Femur (tissue), 1 donor: ENCODE measurements at regions not wholly inside any gene's neighbourhood (a gene's known extent, or its start where the extent isn't known, plus 50 kb on each side); places are given as distances from the start of the nearest gene placed in this dataset.

Experiments
- DNase-seq: peaks from one replicate; pipeline ENCODE4 v3.0.0-alpha.2; 2017

DNA sequence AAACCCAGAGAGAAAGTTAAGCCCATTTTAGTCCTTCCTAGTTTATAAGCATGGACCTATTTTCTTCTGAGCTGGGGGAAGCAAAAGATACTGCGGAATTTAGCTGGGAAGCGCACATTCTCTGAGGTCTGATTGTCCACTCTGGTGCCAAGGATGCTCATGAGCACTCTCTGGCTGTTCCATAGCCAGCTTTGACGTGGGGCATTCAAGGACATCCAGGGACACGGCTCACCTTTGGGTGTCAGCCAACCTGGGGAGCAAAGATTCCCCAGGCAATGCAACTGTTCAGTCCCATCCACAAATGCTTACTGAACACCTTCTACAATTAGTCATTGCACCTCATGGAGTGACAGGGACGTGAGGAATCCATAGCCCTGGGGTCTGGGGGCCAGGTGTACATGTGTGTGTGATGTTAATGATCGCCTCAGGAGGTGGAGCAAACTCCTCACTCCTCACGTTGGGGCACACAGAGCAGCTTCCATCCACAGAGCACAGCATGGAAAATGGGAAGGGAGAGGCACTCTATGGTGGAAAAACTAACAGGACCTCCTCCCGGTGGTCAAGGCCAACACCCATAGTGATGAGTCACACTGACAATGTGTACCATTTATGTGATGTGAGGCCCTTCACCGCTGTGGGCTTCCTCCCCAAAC is 67.5 kb upstream of the IGFBP3 start:
- peak; percentile 8 for DNase-seq

- DNase-seq, result peak; percentile 30
These were observed 66.6 kb upstream of the IGFBP3 start for GRCh38 chr7:45987521-45988290.

DNA sequence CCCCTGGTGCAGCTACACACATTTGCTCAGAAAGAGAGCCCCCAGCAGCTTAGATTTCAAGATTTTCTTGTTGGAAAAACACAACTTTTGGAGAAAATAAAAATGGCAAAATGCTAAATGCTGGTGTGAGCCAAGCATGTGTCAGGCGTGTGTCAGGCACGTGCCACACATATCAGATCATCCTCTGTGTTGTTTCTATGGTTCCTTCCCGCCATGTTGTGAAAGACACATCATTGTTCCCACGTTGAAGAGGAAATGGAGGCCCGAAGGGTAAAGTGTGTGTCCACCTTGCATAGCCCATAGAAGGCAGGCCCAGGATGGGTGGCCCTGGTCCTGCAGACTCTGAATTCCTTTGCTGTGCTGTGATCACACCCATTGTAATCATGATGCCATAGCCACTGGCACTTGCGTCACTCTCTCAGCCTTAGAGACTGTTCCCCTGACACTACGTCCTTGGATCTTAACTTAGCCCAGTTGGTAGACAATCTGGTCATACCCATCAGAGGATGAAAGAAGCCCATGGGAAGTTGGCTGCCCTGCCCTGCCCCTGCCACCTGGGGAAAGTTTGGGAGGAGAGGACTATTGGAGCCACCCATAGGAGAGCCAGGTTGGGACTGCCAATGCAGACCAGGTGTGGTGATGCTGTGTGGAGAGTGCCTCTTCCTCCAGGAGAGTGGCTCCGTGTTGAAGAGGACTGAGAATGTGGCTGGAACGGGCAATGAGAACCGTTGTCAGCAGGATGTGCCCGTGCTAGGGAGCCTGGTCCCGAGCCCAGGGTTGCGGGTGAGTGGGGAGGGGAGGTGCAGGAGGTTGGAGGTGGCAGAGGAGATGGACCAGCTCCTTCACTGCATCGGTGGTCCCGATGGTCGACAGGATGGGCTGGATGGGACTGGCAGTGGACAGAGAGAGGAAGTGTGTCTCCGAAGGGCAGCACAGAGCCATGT is 65.6 kb upstream of the IGFBP3 start:
- DNase-seq, result peak; percentile 3

GRCh38 chr7:45985902-45986301 is 64.8 kb upstream of the IGFBP3 start:
- peak; percentile 5 for DNase-seq

- DNase-seq, result peak; percentile 19
These were observed 63.6 kb upstream of the IGFBP3 start for GRCh38 chr7:45984386-45985295.

- DNase-seq, result peak; percentile 21
These were observed 62.7 kb upstream of the IGFBP3 start for GRCh38 chr7:45983720-45984255.

DNA sequence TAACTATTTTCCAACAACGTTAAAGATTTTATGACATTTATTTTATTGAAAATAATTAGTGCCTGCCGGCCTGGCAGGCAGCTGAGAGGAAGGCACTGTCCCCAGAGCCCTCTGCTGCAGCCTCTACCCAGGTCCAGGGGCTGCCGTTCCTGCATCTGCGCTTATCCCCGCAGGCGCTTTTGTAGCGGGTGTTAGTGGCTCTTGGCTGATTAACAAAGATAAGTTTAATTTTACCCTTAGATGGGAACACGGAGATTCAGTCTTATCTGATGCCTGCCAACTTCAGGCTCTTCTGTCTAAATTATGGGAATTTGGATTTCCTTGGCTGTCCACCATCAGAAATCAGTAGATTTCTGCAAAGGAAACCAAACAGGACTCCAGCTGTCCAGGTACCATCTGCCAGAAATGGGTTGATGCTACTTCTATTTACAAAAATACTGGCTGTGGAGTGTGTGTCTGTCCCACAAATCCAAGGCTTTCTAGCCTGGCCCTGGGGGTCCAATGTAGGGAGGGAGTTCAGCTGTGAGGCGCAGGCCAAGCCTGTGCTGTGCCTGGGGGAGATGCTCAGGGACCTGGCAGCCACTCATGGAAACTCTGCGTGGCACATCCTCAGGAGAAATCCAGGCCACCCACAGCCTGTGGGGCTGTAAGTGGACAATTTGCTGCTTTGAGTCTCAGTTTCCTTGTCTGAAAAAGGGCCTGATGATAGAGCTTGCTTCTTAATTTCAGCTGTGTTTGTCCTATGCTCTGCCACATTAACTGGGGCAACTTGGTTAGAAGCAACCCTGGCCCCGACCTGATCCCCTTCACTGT is 62.0 kb upstream of the IGFBP3 start:
- peak; percentile 19 for DNase-seq

DNA sequence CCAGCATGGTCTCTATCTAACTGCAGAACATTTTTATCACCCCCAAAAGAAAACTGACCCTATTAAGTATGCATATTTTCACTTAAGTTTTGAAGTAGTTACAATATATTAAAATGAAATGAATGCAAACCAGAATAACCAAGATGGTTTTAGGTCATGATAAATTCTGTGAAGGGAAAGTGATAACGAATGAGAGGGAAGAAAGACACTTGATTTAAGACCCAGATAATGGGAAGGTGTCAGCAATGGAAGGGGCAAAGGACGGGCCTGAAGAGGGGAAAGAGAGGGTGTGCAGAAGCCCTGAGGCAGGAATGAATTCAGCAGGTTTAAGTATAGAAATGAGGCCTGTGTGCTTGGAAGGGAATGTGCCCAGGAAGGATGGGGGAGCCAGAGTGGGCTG is 61.1 kb upstream of the IGFBP3 start:
- no peak for DNase-seq

GRCh38 chr7:45980973-45981372 is 59.9 kb upstream of the IGFBP3 start:
- no peak for DNase-seq

GRCh38 chr7:45980181-45980905 is 59.3 kb upstream of the IGFBP3 start:
- DNase-seq, result no peak

- no peak for DNase-seq
These were observed 58.5 kb upstream of the IGFBP3 start for GRCh38 chr7:45979275-45980180.

- DNase-seq, result no peak
These were observed 57.7 kb upstream of the IGFBP3 start for GRCh38 chr7:45978731-45979211.

DNA sequence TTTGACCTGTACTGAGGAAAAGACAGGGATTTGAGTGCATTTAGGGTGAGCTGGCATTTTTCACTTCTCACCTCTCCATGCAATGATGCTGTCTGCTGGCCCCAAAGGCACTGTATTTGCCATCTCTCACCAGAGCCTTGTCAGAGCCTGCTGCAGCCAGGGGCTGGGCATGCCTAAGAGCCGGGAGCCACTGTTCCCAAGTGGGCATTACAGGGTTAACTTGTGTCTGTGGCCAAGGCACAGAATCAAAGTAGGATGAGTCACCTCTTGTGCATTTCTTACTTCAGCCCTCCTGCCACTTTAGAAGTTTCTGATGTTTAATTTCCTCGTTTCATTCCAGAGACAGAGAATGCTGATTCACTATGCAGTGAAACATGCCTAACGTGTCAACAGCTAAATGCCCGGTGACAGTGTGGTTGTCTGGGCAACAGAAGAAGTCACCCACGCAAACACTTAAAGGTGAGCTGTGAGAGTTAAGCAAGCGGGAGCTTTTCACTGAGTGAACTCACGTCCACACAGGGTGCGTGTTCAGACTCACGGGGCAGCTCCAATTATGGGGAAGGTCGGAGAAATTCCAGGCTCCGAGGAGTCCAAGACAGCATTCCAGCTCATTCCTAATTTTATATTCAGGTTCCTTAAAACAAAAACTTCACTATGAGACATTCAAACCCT is 57.1 kb upstream of the IGFBP3 start:
- DNase-seq, result peak; percentile 44

- no peak for DNase-seq
These were observed 56.2 kb upstream of the IGFBP3 start for GRCh38 chr7:45977256-45977780.

- DNase-seq, result no peak
These were observed 55.4 kb upstream of the IGFBP3 start for GRCh38 chr7:45976485-45976856.

GRCh38 chr7:45975847-45976484 is 54.9 kb upstream of the IGFBP3 start:
- DNase-seq, result no peak

GRCh38 chr7:45975367-45975766 is 54.3 kb upstream of the IGFBP3 start:
- DNase-seq, result no peak
